Mesendoderm (in vitro differentiated cells): ENCODE measurements at regions not wholly inside any gene's neighbourhood (a gene's known extent, or its start where the extent isn't known, plus 50 kb on each side); places are given as distances from the start of the nearest gene placed in this dataset.
A peak's percentile ranks its signal among the peaks of the same experiment; 100 is the strongest.

Experiments used
- DNase-seq: peaks from one replicate; pipeline ENCODE4 v3.0.0; 2013
- H2AK5ac ChIP-seq: 2 replicates; pipeline ENCODE4 v1.6.1; 2013; ENCODE audit warnings: low read length, inconsistent platforms
- H2BK120ac ChIP-seq: 2 replicates; pipeline ENCODE4 v1.6.1; 2013; ENCODE audit warnings: low read depth, mild to moderate bottlenecking, low read length, moderate library complexity, mixed read lengths
- H2BK15ac ChIP-seq: replicated peaks from 2 replicates; pipeline ENCODE4 v1.6.1; 2013; ENCODE audit warnings: low read depth, mild to moderate bottlenecking, moderate library complexity
- H2BK5ac ChIP-seq: 2 replicates; pipeline ENCODE4 v1.6.1; 2013; ENCODE audit warnings: low read length, inconsistent platforms
- H3K18ac ChIP-seq: 2 replicates; pipeline ENCODE4 v1.6.1; 2013; ENCODE audit warnings: mild to moderate bottlenecking, low read length, mixed read lengths
- H3K23ac ChIP-seq: one replicate; pipeline ENCODE4 v1.6.1; 2013; ENCODE audit warnings: low read length
- H3K27ac ChIP-seq: 2 replicates; pipeline ENCODE4 v1.5.1; 2013; ENCODE audit warnings: low read depth, mild to moderate bottlenecking, inconsistent platforms, low read length, moderate library complexity
- H3K27me3 ChIP-seq: 2 replicates; pipeline ENCODE4 v1.6.1; 2013; ENCODE audit warnings: low read length, control low read depth, mild to moderate bottlenecking, inconsistent platforms; ENCODE audit not compliant: insufficient read depth, poor library complexity
- H3K36me3 ChIP-seq: 2 replicates; pipeline ENCODE4 v1.6.1; 2013; ENCODE audit warnings: low read length, inconsistent platforms; ENCODE audit not compliant: control insufficient read depth, insufficient read depth
- H3K4ac ChIP-seq: one replicate; pipeline ENCODE4 v1.6.1; 2013; ENCODE audit warnings: low read depth, mild to moderate bottlenecking, low read length, moderate library complexity
- H3K4me1 ChIP-seq: 2 replicates; pipeline ENCODE4 v1.6.1; 2013; ENCODE audit warnings: low read depth, low read length, inconsistent platforms; ENCODE audit not compliant: control insufficient read depth
- H3K4me2 ChIP-seq: 2 replicates; pipeline ENCODE4 v1.6.1; 2013; ENCODE audit warnings: low read length
- H3K4me3 ChIP-seq: 2 replicates; pipeline ENCODE4 v1.5.1; 2013; ENCODE audit warnings: mild to moderate bottlenecking, low read length
- H3K56ac ChIP-seq: one replicate; pipeline ENCODE4 v1.6.1; 2013; ENCODE audit warnings: low read length
- H3K79me1 ChIP-seq: 2 replicates; pipeline ENCODE4 v1.6.1; 2013; ENCODE audit warnings: low read length, inconsistent platforms
- H3K79me2 ChIP-seq: 2 replicates; pipeline ENCODE4 v1.6.1; 2013; ENCODE audit warnings: mild to moderate bottlenecking, low read length; ENCODE audit not compliant: control insufficient read depth, insufficient read depth
- H3K9ac ChIP-seq: 2 replicates; pipeline ENCODE4 v1.6.1; 2013; ENCODE audit warnings: low read length, inconsistent platforms
- H4K5ac ChIP-seq: one replicate; pipeline ENCODE4 v1.6.1; 2013; ENCODE audit warnings: low read length
- H4K8ac ChIP-seq: one replicate; pipeline ENCODE4 v1.6.1; 2013; ENCODE audit warnings: low read depth, mild to moderate bottlenecking, control low read depth, low read length, moderate library complexity
- WGBS: extraction: QIAGEN DNeasy Blood & Tissue Kit; methylation state at CpG from one replicate; pipeline ENCODE4 v1.1.7; 2013; ENCODE audit warnings: low lambda C conversion rate, missing lambda C conversion rate; ENCODE audit not compliant: insufficient coverage; ENCODE audit errors: extremely low coverage; 5-methylcytosine and 5-hydroxymethylcytosine counted together

DNA sequence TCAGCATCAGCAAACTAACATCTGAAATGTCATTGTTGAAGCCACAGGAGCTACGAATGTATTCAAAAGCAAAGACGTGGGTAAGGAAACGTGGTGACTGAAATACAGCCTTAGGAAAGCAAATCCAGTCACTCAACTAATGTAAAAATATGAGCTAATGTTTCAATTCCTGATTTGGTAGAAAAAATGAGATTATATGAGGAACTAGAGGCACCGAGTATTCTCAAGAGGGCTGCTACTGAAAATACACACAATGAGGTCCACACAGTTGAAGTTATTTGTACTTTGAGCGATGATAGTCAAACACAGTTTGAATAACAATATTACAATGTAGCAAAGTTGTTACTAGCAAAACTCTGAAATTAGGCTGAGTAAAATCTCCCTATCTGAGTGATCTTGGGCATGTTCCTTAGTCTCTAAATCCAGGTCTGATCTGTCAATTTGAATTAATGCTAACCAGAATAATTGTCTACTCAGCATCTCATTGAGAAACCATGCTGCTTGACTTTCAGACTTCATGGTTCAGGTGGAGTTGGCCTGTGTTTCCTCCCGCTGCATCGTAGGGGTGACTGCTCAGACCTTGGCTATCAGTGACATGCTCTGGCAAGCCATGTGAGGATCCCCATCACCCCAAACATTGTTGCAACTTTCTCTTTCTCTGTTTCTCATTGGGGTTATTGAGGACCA, 467.1 kb upstream of the SOX5 start:
- Histone ChIP-seq H3K79me2 (no peaks in the 10 kb centered on the region), H3K56ac (no peak overlapping the region), H3K4me3 (no peak overlapping the region), H2BK5ac (no peak overlapping the region), H2AK5ac (no peak overlapping the region), H3K18ac (no peak overlapping the region), H4K8ac (no peak overlapping the region), H3K23ac (no peak overlapping the region), H3K79me1 (no peaks in the 10 kb centered on the region), H4K5ac (no peak overlapping the region), H3K36me3 (no peaks in the 10 kb centered on the region), H3K27me3 (no peaks in the 10 kb centered on the region), H3K4me1 (no peaks in the 10 kb centered on the region), H3K4ac (no peak overlapping the region), H3K9ac (no peak overlapping the region), H3K27ac (no peak overlapping the region), H3K4me2 (no peak overlapping the region), H2BK15ac (no peak overlapping the region), H2BK120ac (no peak overlapping the region)
- no CpG with 5 or more reads among the region's 7 CpGs for WGBS
- DNase-seq = no peak

DNA sequence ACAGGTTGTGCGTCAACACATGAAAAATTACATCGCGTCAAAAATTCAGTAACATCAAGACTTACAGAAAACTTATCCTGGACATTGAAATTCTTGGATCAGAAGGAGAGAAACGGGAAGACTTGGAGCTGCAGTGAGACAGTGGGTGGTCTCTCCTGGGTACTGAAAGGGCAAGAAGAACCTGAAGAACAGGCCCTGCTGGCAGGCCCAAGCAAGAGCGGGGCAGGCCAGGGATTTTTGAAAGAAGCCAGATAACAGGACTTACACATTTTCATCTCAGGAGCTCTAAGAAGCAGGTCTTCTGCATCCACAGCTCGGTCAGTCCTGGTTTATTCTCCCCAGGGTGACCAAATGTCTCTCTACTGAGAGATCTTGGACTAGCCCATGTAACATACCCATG, 466.5 kb upstream of the SOX5 start:
- H2BK15ac ChIP-seq = no peak overlapping the region
- no peaks in the 10 kb centered on the region for H3K79me2 ChIP-seq
- H3K4ac ChIP-seq = no peak overlapping the region
- no peaks in the 10 kb centered on the region for H3K36me3 ChIP-seq
- no peaks in the 10 kb centered on the region for H3K4me1 ChIP-seq
- no peak overlapping the region for H3K4me2 ChIP-seq
- H2AK5ac ChIP-seq = no peak overlapping the region
- no peak overlapping the region for H3K9ac ChIP-seq
- no peak overlapping the region for H2BK5ac ChIP-seq
- DNase-seq = peak; percentile 34
- H3K27ac ChIP-seq = no peak overlapping the region
- H3K4me3 ChIP-seq = no peak overlapping the region
- H3K56ac ChIP-seq = no peak overlapping the region
- no peak overlapping the region for H3K18ac ChIP-seq
- no peak overlapping the region for H3K23ac ChIP-seq
- no CpG with 5 or more reads among the region's 6 CpGs for WGBS
- H3K79me1 ChIP-seq = no peaks in the 10 kb centered on the region
- H3K27me3 ChIP-seq = no peaks in the 10 kb centered on the region
- no peak overlapping the region for H4K8ac ChIP-seq
- no peak overlapping the region for H2BK120ac ChIP-seq
- no peak overlapping the region for H4K5ac ChIP-seq

DNA sequence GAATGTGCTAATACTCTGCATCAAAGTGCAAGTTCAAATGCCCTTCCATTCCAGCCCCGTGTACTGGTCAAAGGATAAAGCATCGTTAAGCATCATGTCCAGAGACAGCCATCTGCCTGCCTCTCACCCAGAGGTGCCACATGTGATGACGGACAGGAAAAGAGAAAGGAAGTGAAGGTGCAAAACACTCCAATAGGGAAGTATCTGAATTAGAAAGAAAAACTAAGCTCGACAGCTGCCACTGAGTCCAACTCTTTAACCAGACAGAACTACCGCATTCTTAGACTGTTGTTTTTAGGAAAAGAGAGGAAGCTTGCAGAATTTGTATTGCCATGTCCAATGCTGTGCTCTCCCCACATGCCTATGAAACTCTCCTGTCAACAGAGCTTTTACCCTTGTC, 465.0 kb upstream of the SOX5 start:
- Histone ChIP-seq H3K27ac (no peak overlapping the region), H2BK5ac (no peak overlapping the region), H3K4me2 (no peak overlapping the region), H3K4me1 (no peaks in the 10 kb centered on the region), H3K4ac (no peak overlapping the region), H3K23ac (no peak overlapping the region), H2BK15ac (no peak overlapping the region), H3K79me1 (no peaks in the 10 kb centered on the region), H2AK5ac (no peak overlapping the region), H3K27me3 (no peaks in the 10 kb centered on the region), H3K36me3 (no peaks in the 10 kb centered on the region), H3K56ac (no peak overlapping the region), H4K5ac (no peak overlapping the region), H4K8ac (no peak overlapping the region), H3K4me3 (no peak overlapping the region), H3K18ac (no peak overlapping the region), H2BK120ac (no peak overlapping the region), H3K9ac (no peak overlapping the region), H3K79me2 (no peaks in the 10 kb centered on the region)
- WGBS = no CpG with 5 or more reads among the region's 5 CpGs
- DNase-seq = no peak

DNA sequence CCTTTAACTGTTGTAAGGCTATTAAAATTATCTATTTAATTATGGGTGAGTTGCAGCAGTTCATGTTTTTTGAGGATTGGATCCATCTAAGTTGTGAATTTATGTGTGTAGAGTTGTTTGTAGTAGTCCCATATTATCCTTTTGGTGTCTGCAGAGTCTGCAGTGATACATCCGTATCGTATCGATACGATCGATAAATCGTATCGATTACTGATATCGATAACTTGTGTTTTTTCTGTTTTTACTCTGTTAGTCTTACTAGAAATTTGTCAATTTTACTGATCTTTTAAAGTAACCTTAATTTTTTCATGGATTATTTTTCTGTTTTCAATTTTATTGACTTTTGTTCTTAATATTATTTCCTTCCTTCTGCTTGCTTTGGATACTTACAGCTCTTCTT, 462.5 kb upstream of the SOX5 start:
- Histone ChIP-seq H3K36me3 (no peaks in the 10 kb centered on the region), H3K4me2 (no peak overlapping the region), H4K5ac (no peak overlapping the region), H3K4me1 (no peaks in the 10 kb centered on the region), H4K8ac (no peak overlapping the region), H3K56ac (no peak overlapping the region), H3K4ac (no peak overlapping the region), H2BK120ac (no peak overlapping the region), H3K23ac (no peak overlapping the region), H3K9ac (no peak overlapping the region), H3K27ac (no peak overlapping the region), H3K4me3 (no peak overlapping the region), H2BK15ac (no peak overlapping the region), H3K18ac (no peak overlapping the region), H2AK5ac (no peak overlapping the region), H3K79me2 (no peaks in the 10 kb centered on the region), H3K27me3 (no peaks in the 10 kb centered on the region), H3K79me1 (no peaks in the 10 kb centered on the region), H2BK5ac (no peak overlapping the region)
- no peak for DNase-seq
- 100% methylated on average over 6 of the region's 8 CpGs for WGBS

DNA sequence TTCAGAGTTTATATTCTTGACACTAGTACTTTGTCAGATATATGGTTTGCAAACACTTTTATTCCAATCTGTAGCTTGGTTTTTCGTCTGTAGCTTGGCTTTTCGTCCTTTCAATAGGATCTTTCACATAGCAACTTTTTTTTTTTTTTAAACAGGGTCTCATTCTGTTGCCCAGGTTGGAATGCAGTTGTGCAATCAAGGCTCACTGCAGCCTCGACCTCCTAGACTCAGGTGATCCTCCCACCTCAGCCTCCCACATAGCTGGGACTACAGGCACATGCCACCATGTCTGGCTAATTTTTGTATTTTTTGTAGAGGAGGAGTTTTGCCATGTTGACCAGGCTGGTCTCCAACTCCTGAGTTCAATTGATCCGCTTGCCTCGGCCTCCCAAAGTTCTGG, 460.4 kb upstream of the SOX5 start:
- no peak overlapping the region for H2BK120ac ChIP-seq

DNA sequence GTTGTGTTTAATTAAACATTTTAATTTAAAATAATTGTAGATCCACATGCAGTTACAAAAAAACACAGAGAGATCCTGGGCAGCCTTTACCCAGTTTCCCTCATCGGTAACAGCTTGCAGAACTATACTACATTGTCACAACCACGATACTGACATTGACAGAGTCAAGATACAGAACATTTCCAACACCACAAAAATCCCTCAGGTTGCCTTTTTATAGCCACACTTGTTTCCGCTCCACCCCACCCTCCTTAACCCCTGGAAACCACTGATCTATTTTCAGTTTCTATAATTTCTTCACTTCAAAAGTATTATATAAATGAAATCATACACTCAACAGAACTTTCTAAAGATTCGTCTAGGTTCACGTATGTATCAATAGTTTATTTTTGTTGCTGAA, 458.8 kb upstream of the SOX5 start:
- Histone ChIP-seq H3K18ac (no peak overlapping the region), H3K27ac (no peak overlapping the region), H2AK5ac (no peak overlapping the region), H3K27me3 (no peaks in the 10 kb centered on the region), H2BK5ac (no peak overlapping the region), H3K79me2 (no peaks in the 10 kb centered on the region), H2BK15ac (no peak overlapping the region), H3K36me3 (no peaks in the 10 kb centered on the region), H3K4me3 (no peak overlapping the region), H3K23ac (no peak overlapping the region), H4K8ac (no peak overlapping the region), H2BK120ac (no peak overlapping the region), H4K5ac (no peak overlapping the region), H3K56ac (no peak overlapping the region), H3K9ac (no peak overlapping the region), H3K4me2 (no peak overlapping the region), H3K4me1 (no peaks in the 10 kb centered on the region), H3K79me1 (no peaks in the 10 kb centered on the region), H3K4ac (no peak overlapping the region)
- DNase-seq = no peak
- WGBS = no CpG with 5 or more reads among the region's 5 CpGs

More for the DNA sequence above, 460.4 kb upstream of the SOX5 start:
- no peak overlapping the region for H2BK5ac ChIP-seq
- WGBS = no CpG with 5 or more reads among the region's 5 CpGs
- no peak overlapping the region for H3K4ac ChIP-seq
- no peak for DNase-seq
- no peak overlapping the region for H4K8ac ChIP-seq
- no peaks in the 10 kb centered on the region for H3K79me1 ChIP-seq
- no peak overlapping the region for H3K56ac ChIP-seq
- H3K36me3 ChIP-seq = no peaks in the 10 kb centered on the region
- H3K27ac ChIP-seq = no peak overlapping the region
- H3K4me1 ChIP-seq = no peaks in the 10 kb centered on the region
- no peak overlapping the region for H3K23ac ChIP-seq
- H3K4me2 ChIP-seq = no peak overlapping the region
- H3K9ac ChIP-seq = no peak overlapping the region
- no peak overlapping the region for H3K18ac ChIP-seq
- H3K27me3 ChIP-seq = no peaks in the 10 kb centered on the region
- no peak overlapping the region for H3K4me3 ChIP-seq
- no peak overlapping the region for H4K5ac ChIP-seq
- H2AK5ac ChIP-seq = no peak overlapping the region
- H3K79me2 ChIP-seq = no peaks in the 10 kb centered on the region
- no peak overlapping the region for H2BK15ac ChIP-seq
